H1 (cell line): ENCODE measurements at regions not wholly inside any gene's neighbourhood (a gene's known extent, or its start where the extent isn't known, plus 50 kb on each side); places are given as distances from the start of the nearest gene placed in this dataset.

Experiments
- CTCF ChIA-PET: fragments of 300-600 bp; sonication (Branson Sonifier 250); formaldehyde crosslinking; loops from one replicate; lab custom pipeline; 2021; ENCODE audit not compliant: partially characterized antibody; lab: Charles Lee
- POLR2A ChIA-PET: fragments of 300-600 bp; sonication (Branson Sonifier 250); formaldehyde crosslinking; loops from one replicate; lab custom pipeline; 2021; ENCODE audit warnings: inconsistent platforms; ENCODE audit not compliant: partially characterized antibody; lab: Charles Lee
- DNase-seq, 2 experiments: peaks; one replicate each; pipeline versions ENCODE4 v3.0.0 to v3.0.0-alpha.2; 2010 to 2022; ENCODE audit warnings: low spot score in 2 of 2, low read depth in 1 of 2, mixed read lengths in 1 of 2
- FAIRE-seq: peaks from 2 replicates; lab custom pipeline; 2011; peaks lifted over from hg19 to GRCh38; lab: Jason Lieb, UNC
- H2AFZ ChIP-seq: 2 replicates; pipeline ENCODE4 v1.8.1; 2012; ENCODE audit warnings: low read length, inconsistent platforms
- H2AK5ac ChIP-seq: 2 replicates; pipeline ENCODE4 v1.6.1; 2013; ENCODE audit warnings: low read depth, low read length
- H2BK120ac ChIP-seq: replicated peaks from 2 replicates; pipeline ENCODE3; 2013; ENCODE audit warnings: low read depth, low read length, inconsistent platforms
- H2BK12ac ChIP-seq: 2 replicates; pipeline ENCODE4 v1.6.1; 2013; ENCODE audit warnings: low read depth, low read length
- H2BK15ac ChIP-seq: 2 replicates; pipeline ENCODE4 v1.6.1; 2013; ENCODE audit warnings: low read length
- H2BK20ac ChIP-seq: 2 replicates; pipeline ENCODE4 v1.6.1; 2013; ENCODE audit warnings: low read length
- H2BK5ac ChIP-seq: 2 replicates; pipeline ENCODE4 v1.6.1; 2013; ENCODE audit warnings: low read depth, low read length
- H3K14ac ChIP-seq: 2 replicates; pipeline ENCODE4 v1.6.1; 2013; ENCODE audit warnings: inconsistent platforms; ENCODE audit not compliant: insufficient read length
- H3K18ac ChIP-seq: 2 replicates; pipeline ENCODE4 v1.6.1; 2013; ENCODE audit warnings: low read length; ENCODE audit errors: extremely low read depth
- H3K23ac ChIP-seq: 2 replicates; pipeline ENCODE4 v1.6.1; 2013; ENCODE audit warnings: inconsistent platforms; ENCODE audit not compliant: insufficient read length
- H3K23me2 ChIP-seq: 2 replicates; pipeline ENCODE4 v1.6.1; 2013; ENCODE audit warnings: low read depth, low read length
- H3K27ac ChIP-seq: 2 replicates; pipeline ENCODE4 v1.6.1; 2011; ENCODE audit warnings: low read depth, low read length, inconsistent platforms
- H3K27me3 ChIP-seq, 4 experiments: replicated peaks in 1 of 4; 1 replicate in 1 of 4; 2 replicates in 3 of 4; pipeline versions ENCODE4 v1.6.1 to v1.8.1; 2011 to 2013; ENCODE audit warnings: low read length in 3 of 4, mild to moderate bottlenecking in 3 of 4, inconsistent platforms in 2 of 4, mixed read lengths in 2 of 4, moderate library complexity in 1 of 4; ENCODE audit not compliant: control insufficient read depth in 3 of 4, insufficient read depth in 3 of 4; ENCODE audit errors: extremely low read depth in 1 of 4
- H3K36me3 ChIP-seq, 4 experiments: 2 replicates each; pipeline versions ENCODE4 v1.6.1 to v1.8.1; 2011 to 2013; ENCODE audit warnings: mild to moderate bottlenecking in 4 of 4, low read length in 3 of 4, moderate library complexity in 2 of 4, control low read depth in 1 of 4, inconsistent platforms in 1 of 4; ENCODE audit not compliant: insufficient read depth in 4 of 4, control insufficient read depth in 2 of 4
- H3K4ac ChIP-seq: replicated peaks from 2 replicates; pipeline ENCODE3; 2013; ENCODE audit warnings: low read length, low read depth, mixed read lengths, inconsistent platforms; ENCODE audit not compliant: insufficient read length
- H3K4me1 ChIP-seq, 4 experiments: replicated peaks in 1 of 4; 1 replicate in 1 of 4; 2 replicates in 3 of 4; pipeline versions ENCODE4 v1.6.1 to v1.8.1; 2011 to 2013; ENCODE audit warnings: low read length in 3 of 4, inconsistent platforms in 2 of 4, mixed read lengths in 1 of 4; ENCODE audit not compliant: insufficient read depth in 4 of 4, control insufficient read depth in 3 of 4
- H3K4me2 ChIP-seq, 2 experiments: 2 replicates each; pipeline versions ENCODE4 v1.6.1 to v1.8.1; 2011 to 2013; ENCODE audit warnings: low read depth in 2 of 2, low read length in 2 of 2, control low read depth in 1 of 2, inconsistent platforms in 1 of 2, mild to moderate bottlenecking in 1 of 2; ENCODE audit not compliant: insufficient read depth in 1 of 2
- H3K4me3 ChIP-seq, 4 experiments: fragments of 200-600, 300-600 bp in 1 of 4; sonication (generic), shearing (Covaris generic), sonication (Bioruptor Twin) in 1 of 4; 2 replicates each; pipeline versions ENCODE4 v1.5.1 to v1.8.1; 2011 to 2016; ENCODE audit warnings: low read length in 4 of 4, low read depth in 3 of 4, control low read depth in 2 of 4, inconsistent platforms in 2 of 4, mild to moderate bottlenecking in 2 of 4, mixed read lengths in 1 of 4, moderate library complexity in 1 of 4; ENCODE audit not compliant: insufficient read depth in 2 of 4; ENCODE audit errors: extremely low read depth in 1 of 4
- H3K56ac ChIP-seq: replicated peaks from 2 replicates; pipeline ENCODE3; 2013; ENCODE audit warnings: low read depth, mild to moderate bottlenecking, mixed read lengths, low read length, inconsistent platforms; ENCODE audit not compliant: insufficient read length
- H3K79me1 ChIP-seq: 2 replicates; pipeline ENCODE4 v1.6.1; 2013; ENCODE audit warnings: low read depth, low read length, control low read depth
- H3K79me2 ChIP-seq, 2 experiments: 2 replicates each; pipeline versions ENCODE4 v1.6.1 to v1.8.1; 2012 to 2013; ENCODE audit warnings: low read length in 2 of 2, mild to moderate bottlenecking in 2 of 2, inconsistent platforms in 1 of 2; ENCODE audit not compliant: insufficient read depth in 2 of 2, control insufficient read depth in 1 of 2
- H3K9ac ChIP-seq, 4 experiments: replicated peaks in 1 of 4; 1 replicate in 1 of 4; 2 replicates in 3 of 4; pipeline versions ENCODE4 v1.6.1 to v1.8.1; 2011 to 2013; ENCODE audit warnings: low read depth in 3 of 4, low read length in 3 of 4, control low read depth in 2 of 4, mild to moderate bottlenecking in 2 of 4, moderate library complexity in 2 of 4, inconsistent platforms in 1 of 4; ENCODE audit errors: extremely low read depth in 1 of 4
- H3K9me3 ChIP-seq, 2 experiments: 2 replicates each; pipeline versions ENCODE4 v1.6.1 to v1.8.1; 2012 to 2013; ENCODE audit warnings: mild to moderate bottlenecking in 2 of 2, moderate library complexity in 2 of 2, control low read depth in 1 of 2, inconsistent platforms in 1 of 2, low read depth in 1 of 2, low read length in 1 of 2, mixed read lengths in 1 of 2; ENCODE audit not compliant: insufficient read depth in 2 of 2
- H4K20me1 ChIP-seq, 2 experiments: replicated peaks in 1 of 2; 2 replicates each; pipeline versions ENCODE3 to v1.8.1; 2011 to 2013; ENCODE audit warnings: inconsistent platforms in 2 of 2, low read length in 2 of 2, mild to moderate bottlenecking in 1 of 2; ENCODE audit not compliant: insufficient read depth in 2 of 2, control insufficient read depth in 1 of 2
- H4K5ac ChIP-seq: 2 replicates; pipeline ENCODE4 v1.6.1; 2013; ENCODE audit warnings: low read length, low read depth, mixed read lengths, inconsistent platforms; ENCODE audit not compliant: insufficient read length
- H4K8ac ChIP-seq: 2 replicates; pipeline ENCODE4 v1.8.0; 2013; ENCODE audit warnings: mild to moderate bottlenecking, moderate library complexity, low read length, inconsistent platforms; ENCODE audit not compliant: insufficient read depth; ENCODE audit errors: extremely low read depth
- H4K91ac ChIP-seq: replicated peaks from 2 replicates; pipeline ENCODE3; 2013; ENCODE audit warnings: low read length, mixed read lengths, inconsistent platforms; ENCODE audit not compliant: insufficient read length
- CBX5 ChIP-seq: fragments of 300-800, 300-1000 bp; sonication (generic); IDR thresholded peaks from 2 replicates; pipeline ENCODE4 v1.7.1; 2016; ENCODE audit warnings: antibody characterized with exemption, low read length, low read depth
- GTF2F1 ChIP-seq: IDR thresholded peaks from 2 replicates; pipeline ENCODE4 v1.6.1; 2012; ENCODE audit warnings: low read depth, low read length, improper control_type of control experiment, borderline replicate concordance
- PHF8 ChIP-seq: fragments of 200-600 bp; sonication (generic); conservative IDR thresholded peaks from 2 replicates; pipeline ENCODE4 v1.7.1; 2012; ENCODE audit warnings: low read depth, mild to moderate bottlenecking, inconsistent platforms, low read length, moderate library complexity
- RAD21 ChIP-seq, 2 experiments: IDR thresholded peaks in 1 of 2; conservative IDR thresholded peaks in 1 of 2; 2 replicates each; pipeline ENCODE4 v1.6.1; 2011; ENCODE audit warnings: low read depth in 2 of 2, low read length in 2 of 2, improper control_type of control experiment in 1 of 2, inconsistent platforms in 1 of 2, mild to moderate bottlenecking in 1 of 2, moderate library complexity in 1 of 2
- RXRA ChIP-seq: IDR thresholded peaks from 2 replicates; pipeline ENCODE4 v1.6.1; 2011; ENCODE audit warnings: low read depth, mild to moderate bottlenecking, low read length, moderate library complexity; ENCODE audit not compliant: insufficient read depth
- SP1 ChIP-seq: IDR thresholded peaks from 2 replicates; pipeline ENCODE4 v1.6.1; 2011; ENCODE audit warnings: low read depth, low read length
- SRF ChIP-seq: IDR thresholded peaks from 2 replicates; pipeline ENCODE4 v1.6.1; 2011; ENCODE audit warnings: mild to moderate bottlenecking, low read depth, low read length, moderate library complexity
- WGBS, 2 experiments: shearing (Covaris generic) in 1 of 2; methylation state at CpG; one replicate each; pipeline versions ENCODE4 v1.1.6 to v1.1.7; 2013 to 2015; ENCODE audit warnings: low lambda C conversion rate in 2 of 2, mixed read lengths in 2 of 2, inconsistent platforms in 1 of 2, low coverage in 1 of 2, missing lambda C conversion rate in 1 of 2; ENCODE audit not compliant: insufficient replicate concordance in 2 of 2, insufficient coverage in 1 of 2, insufficient read length in 1 of 2; ENCODE audit errors: extremely low coverage in 1 of 2, missing lambda C conversion rate in 1 of 2; 5-methylcytosine and 5-hydroxymethylcytosine counted together

DNA sequence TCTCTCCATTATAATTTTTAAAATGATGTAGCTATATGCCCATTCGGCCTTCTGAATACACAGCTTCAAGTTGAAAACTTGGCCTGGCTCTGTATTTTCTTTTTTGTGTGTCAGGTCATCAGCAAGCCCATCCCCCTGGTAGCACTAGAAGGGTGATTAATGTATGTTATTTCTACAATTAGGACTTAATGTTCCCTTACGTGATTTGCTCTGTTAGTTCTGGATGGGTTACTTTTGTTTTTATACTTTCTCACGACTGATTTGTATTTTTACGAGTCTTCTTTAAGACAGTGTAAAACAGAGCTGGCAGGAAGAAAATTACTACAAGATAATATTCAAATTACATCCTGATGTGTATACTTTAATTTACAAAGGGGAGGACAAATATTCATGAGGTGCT, 88.4 kb upstream of the RGPD4 start:
- FAIRE-seq (no peak), DNase-seq (no peak)
- ChIA-PET POLR2A (no interaction called here), CTCF (interaction anchor here (1.4 kb wide), 1 partner anchor 17 kb away, joined by 6 read pairs; no protein-coding TSS in a partner anchor)
- no peaks in the 10 kb centered on the region for H3K36me3 ChIP-seq
- H4K91ac ChIP-seq: no peak overlapping the region
- H3K9me3 ChIP-seq: no peaks in the 10 kb centered on the region
- no peak overlapping the region for H3K4me3 ChIP-seq
- no peak overlapping the region for H3K23ac ChIP-seq
- H4K20me1 ChIP-seq: no peaks in the 10 kb centered on the region
- H3K27ac ChIP-seq: no peak overlapping the region
- no peak overlapping the region for H2BK15ac ChIP-seq
- no peak overlapping the region for H4K5ac ChIP-seq
- no peak overlapping the region for H3K4ac ChIP-seq
- H2BK5ac ChIP-seq: no peak overlapping the region
- H3K14ac ChIP-seq: no peak overlapping the region
- no peak overlapping the region for H3K18ac ChIP-seq
- no peak overlapping the region for H2BK120ac ChIP-seq
- no peaks in the 10 kb centered on the region for H3K4me1 ChIP-seq
- H3K4me2 ChIP-seq: no peak overlapping the region
- H3K79me1 ChIP-seq: no peaks in the 10 kb centered on the region
- H2AK5ac ChIP-seq: no peak overlapping the region
- H2BK12ac ChIP-seq: no peak overlapping the region
- no peak overlapping the region for H2AFZ ChIP-seq
- no peaks in the 10 kb centered on the region for H3K79me2 ChIP-seq
- H3K27me3 ChIP-seq: no peaks in the 10 kb centered on the region
- no peak overlapping the region for H3K56ac ChIP-seq
- no peak overlapping the region for H3K9ac ChIP-seq
- no peak overlapping the region for H2BK20ac ChIP-seq
- H3K23me2 ChIP-seq: no peaks in the 10 kb centered on the region
- WGBS, 2 experiments: 87% methylated on average over 4 of the region's 4 CpGs; no CpG with 5 or more reads in 1 of the 2 experiments
- H4K8ac ChIP-seq: no peak overlapping the region
- no peak for TF ChIP-seq RXRA
- TF ChIP-seq SP1: no peak
- TF ChIP-seq GTF2F1: no peak
- TF ChIP-seq SRF: no peak
- TF ChIP-seq RAD21 (IDR thresholded peaks at IDR 0.05 in 1 of 2, conservative IDR thresholded peaks at IDR 0.05 in 1 of 2; ENCODE audit: low read depth in 2 of 2, low read length in 2 of 2): no peak
- TF ChIP-seq PHF8: no peak
- TF ChIP-seq CBX5: no peak
